ENCODE measurements at regions not wholly inside any gene's neighbourhood (a gene's known extent, or its start where the extent isn't known, plus 50 kb on each side); places are given as distances from the start of the nearest gene placed in this dataset.

- H3K4me3 ChIP-seq (ENCODE audit: low read depth, low read length): no peak overlapping the region
Observed at GRCh38 chr6:93785694-93786030, 366.3 kb upstream of the EPHA7 start.

DNA sequence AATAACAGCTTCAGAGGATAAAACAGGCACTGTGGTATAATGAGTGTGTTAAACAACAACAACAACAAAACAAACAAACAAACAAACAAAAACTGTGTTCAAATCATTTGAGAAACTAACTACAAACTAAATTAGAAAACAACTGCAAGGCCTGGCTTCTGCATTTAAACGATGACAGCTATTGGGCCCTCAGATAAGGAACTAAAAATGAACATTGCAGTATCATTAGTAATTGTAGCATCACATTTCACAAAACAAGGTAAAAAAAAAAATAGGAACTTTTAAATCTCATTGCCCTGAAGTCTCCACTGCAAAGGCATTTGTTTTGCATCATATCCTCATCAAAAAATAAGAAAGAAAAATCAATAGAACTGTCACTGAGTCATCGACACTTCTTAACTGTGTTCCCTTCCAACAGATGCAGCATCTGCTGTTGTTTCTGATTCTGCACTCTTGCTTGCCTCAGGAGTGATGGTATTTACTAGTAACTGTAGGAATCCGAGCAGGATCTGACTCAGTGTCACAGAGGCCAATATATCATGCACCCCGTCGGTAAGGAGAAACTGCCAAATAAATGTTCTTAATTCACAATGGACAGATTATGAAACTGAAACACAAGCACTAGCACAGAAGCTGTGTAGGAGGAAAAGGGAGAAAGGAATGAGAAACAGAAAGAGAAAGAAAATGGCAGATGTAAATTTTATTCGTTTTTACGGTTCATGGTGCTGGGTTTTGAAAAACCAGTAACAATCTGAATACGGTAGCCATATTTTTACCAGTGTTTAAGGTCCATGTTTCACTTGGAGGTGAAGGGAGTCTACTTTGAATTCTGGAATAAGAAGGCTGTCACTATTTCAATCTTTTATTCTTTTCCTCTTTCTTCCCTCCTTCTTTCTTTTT lies 365.7 kb upstream of the EPHA7 start:
- TF ChIP-seq CTCF (IDR thresholded peaks at IDR 0.05; ENCODE audit: low read depth, low read length, missing control alignments): no peak
- H3K4me3 ChIP-seq (ENCODE audit: low read depth, low read length): no peak overlapping the region
- DNase-seq (ENCODE audit: low read depth): no peak

More at GRCh38 chr6:93785694-93786030, 366.3 kb upstream of the EPHA7 start:
- DNase-seq (ENCODE audit: low read depth): no peak
- no peak for TF ChIP-seq CTCF (IDR thresholded peaks at IDR 0.05; ENCODE audit: low read depth, low read length, missing control alignments)

DNA sequence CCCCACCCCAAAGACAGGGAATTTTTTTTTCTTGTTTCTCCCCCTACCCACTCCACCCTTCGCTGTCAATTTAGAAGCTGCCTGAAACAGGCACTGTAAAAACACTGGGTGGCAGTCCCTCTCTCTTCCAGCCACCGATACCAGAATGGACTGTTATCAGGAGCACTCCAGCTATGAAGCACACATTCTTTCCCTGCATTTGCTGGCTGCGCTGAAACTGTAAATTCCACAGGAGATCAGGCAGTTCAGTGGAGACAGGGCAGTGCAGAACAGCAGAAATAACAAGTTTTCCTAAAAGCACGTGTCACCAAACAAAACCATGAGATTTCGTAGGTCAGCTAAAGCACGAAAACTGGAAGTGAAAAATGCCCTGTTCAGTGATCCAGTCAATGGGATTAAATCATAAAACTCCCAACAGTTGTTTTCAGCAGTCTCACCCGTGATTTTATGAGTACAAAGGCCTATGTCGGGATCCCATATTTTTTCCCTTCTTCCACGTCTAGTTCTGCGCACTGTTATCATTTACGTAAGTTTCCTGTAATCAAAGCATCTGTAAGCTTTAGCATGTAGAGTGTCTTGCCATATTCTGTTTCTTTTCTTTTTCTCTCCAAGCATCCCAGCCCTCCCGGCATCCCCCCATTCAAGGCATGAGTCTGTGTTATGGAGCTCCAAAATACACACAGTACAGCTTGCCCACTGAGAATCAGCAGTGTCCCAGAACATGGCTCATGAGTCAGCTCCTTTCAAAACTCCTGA lies 359.9 kb upstream of the EPHA7 start:
- TF ChIP-seq CTCF (IDR thresholded peaks at IDR 0.05; ENCODE audit: low read depth, low read length, missing control alignments): no peak
- DNase-seq (ENCODE audit: low read depth): no peak
- no peak overlapping the region for H3K4me3 ChIP-seq (ENCODE audit: low read depth, low read length)

GRCh38 chr6:93759190-93759589 lies 339.8 kb upstream of the EPHA7 start:
- no peak overlapping the region for H3K4me3 ChIP-seq (ENCODE audit: low read depth, low read length)
- no peak for DNase-seq (ENCODE audit: low read depth)
- no peak for TF ChIP-seq CTCF (IDR thresholded peaks at IDR 0.05; ENCODE audit: low read depth, low read length, missing control alignments)

GRCh38 chr6:93751969-93752368 lies 332.6 kb upstream of the EPHA7 start:
- no peak for DNase-seq (ENCODE audit: low read depth)
- no peak for TF ChIP-seq CTCF (IDR thresholded peaks at IDR 0.05; ENCODE audit: low read depth, low read length, missing control alignments)
- no peak overlapping the region for H3K4me3 ChIP-seq (ENCODE audit: low read depth, low read length)

- no peak for DNase-seq (ENCODE audit: low read depth)
- no peak for TF ChIP-seq CTCF (IDR thresholded peaks at IDR 0.05; ENCODE audit: low read depth, low read length, missing control alignments)
- H3K4me3 ChIP-seq (ENCODE audit: low read depth, low read length): no peak overlapping the region
Observed at GRCh38 chr6:93749930-93750329, 330.6 kb upstream of the EPHA7 start.

Data from GM12864 (cell line).